A549 (cell line): ENCODE measurements at regions not wholly inside any gene's neighbourhood (a gene's known extent, or its start where the extent isn't known, plus 50 kb on each side); places are given as distances from the start of the nearest gene placed in this dataset.
"Not testable (repeated sequence)": the region's sequence is repeated elsewhere in the genome, so short reads cannot be mapped to it uniquely, and the experiment has no call there.

ENCODE experiments used
- ATAC-seq, 2 experiments: fragments of 200-7000 bp in 1 of 2; fragments of >200 bp in 1 of 2; cut with Nextera tagmentation in 1 of 2; cut with Tn5 transposase in 1 of 2; 3 replicates each; pipeline versions ENCODE4 v1.8.0 to v1.9.1; 2018 to 2020; ENCODE audit warnings: mild to moderate bottlenecking in 1 of 2, moderate library complexity in 1 of 2
- CTCF ChIA-PET: fragments of 300-600 bp; sonication (Branson Sonifier 250); formaldehyde crosslinking; extraction: SDS; loops from one replicate; lab custom pipeline; 2021; ENCODE audit warnings: antibody characterized with exemption, inconsistent platforms; lab: Yijun Ruan, JAX
- POLR2A ChIA-PET: fragments of 350-600 bp; formaldehyde crosslinking; extraction: SDS; loops from one replicate; lab custom pipeline; 2021; ENCODE audit warnings: antibody characterized with exemption, inconsistent platforms; lab: Yijun Ruan, JAX
- DNase-seq, 2 experiments: peaks; one replicate each; pipeline versions ENCODE4 v3.0.0 to v3.0.0-alpha.2; 2011 to 2016; ENCODE audit warnings: low read depth in 1 of 2, low spot score in 1 of 2
- FAIRE-seq: peaks from 2 replicates; lab custom pipeline; 2011; peaks lifted over from hg19 to GRCh38; lab: Jason Lieb, UNC
- H3K27ac ChIP-seq, 2 experiments: fragments of >200 bp; sonication (Bioruptor Twin); formaldehyde crosslinking; 3 replicates each; pipeline ENCODE4 v1.5.1; 2016 to 2017
- H3K4me1 ChIP-seq: fragments of >200 bp; sonication (Bioruptor Twin); formaldehyde crosslinking; 3 replicates; pipeline ENCODE4 v1.6.1; 2016
- H3K4me2 ChIP-seq: fragments of >200 bp; sonication (Bioruptor Twin); formaldehyde crosslinking; 3 replicates; pipeline ENCODE4 v1.6.1; 2016
- H3K4me3 ChIP-seq: fragments of >200 bp; sonication (Bioruptor Twin); formaldehyde crosslinking; 3 replicates; pipeline ENCODE4 v1.5.1; 2016
- H3K9me3 ChIP-seq: fragments of >200 bp; sonication (Bioruptor Twin); formaldehyde crosslinking; 3 replicates; pipeline ENCODE4 v1.6.1; 2016
- CBX2 ChIP-seq: fragments of 200-600 bp; sonication (generic); IDR thresholded peaks from 2 replicates; pipeline ENCODE4 v1.6.1; 2016; ENCODE audit warnings: low read depth, mild to moderate bottlenecking, borderline replicate concordance
- CBX8 ChIP-seq: fragments of 200-600 bp; sonication (generic); IDR thresholded peaks from 2 replicates; pipeline ENCODE4 v1.6.1; 2016
- CHD4 ChIP-seq: fragments of 200-600 bp; sonication (generic); IDR thresholded peaks from 2 replicates; pipeline ENCODE4 v1.6.1; 2016; ENCODE audit warnings: antibody characterized with exemption, mild to moderate bottlenecking, borderline replicate concordance
- CTCF ChIP-seq: fragments of >200 bp; sonication (Bioruptor Twin); formaldehyde crosslinking; IDR thresholded peaks from 3 replicates; pipeline ENCODE4 v1.5.1; 2016
- FOSB ChIP-seq: fragments of 250-450 bp; sonication (Bioruptor Pico); IDR thresholded peaks from 2 replicates; pipeline ENCODE4 v1.5.0; 2020; ENCODE audit warnings: mild to moderate bottlenecking, moderate library complexity
- HOXA7 ChIP-seq: fragments of 250-450 bp; sonication (Bioruptor Pico); IDR thresholded peaks from 2 replicates; pipeline ENCODE4 v1.5.0; 2020; ENCODE audit warnings: mild to moderate bottlenecking, moderate library complexity
- HOXB13 ChIP-seq: fragments of 250-450 bp; sonication (Bioruptor Pico); IDR thresholded peaks from 2 replicates; pipeline ENCODE4 v1.5.0; 2020; ENCODE audit warnings: low read depth, mild to moderate bottlenecking, moderate library complexity
- HOXB5 ChIP-seq: fragments of 250-450 bp; sonication (Bioruptor Pico); IDR thresholded peaks from 2 replicates; pipeline ENCODE4 v1.5.0; 2020; ENCODE audit warnings: mild to moderate bottlenecking, moderate library complexity
- KDM5A ChIP-seq: fragments of 200-600 bp; sonication (generic); IDR thresholded peaks from 2 replicates; pipeline ENCODE4 v1.6.1; 2016; ENCODE audit warnings: antibody characterized with exemption, mild to moderate bottlenecking
- MAFK ChIP-seq: fragments of 450-650 bp; IDR thresholded peaks from 2 replicates; pipeline ENCODE4 v1.6.1; 2014; ENCODE audit not compliant: partially characterized antibody
- PBX3 ChIP-seq: IDR thresholded peaks from 2 replicates; pipeline ENCODE4 v1.6.1; 2012
- POLR2A ChIP-seq: IDR thresholded peaks from 2 replicates; pipeline ENCODE4 v1.6.1; 2012; ENCODE audit warnings: mild to moderate bottlenecking, low read length
- RARB ChIP-seq: fragments of 250-450 bp; sonication (Bioruptor Pico); IDR thresholded peaks from 2 replicates; pipeline ENCODE4 v1.8.0; 2021; ENCODE audit warnings: mild to moderate bottlenecking, moderate library complexity
- TP53 ChIP-seq: fragments of 250-450 bp; sonication (Bioruptor Pico); IDR thresholded peaks from 2 replicates; pipeline ENCODE4 v1.5.0; 2021; ENCODE audit warnings: mild to moderate bottlenecking, moderate library complexity
- ZC3H11A ChIP-seq: fragments of 450-650 bp; IDR thresholded peaks from 2 replicates; pipeline ENCODE4 v1.6.1; 2014; ENCODE audit warnings: antibody characterized with exemption, mild to moderate bottlenecking
- WGBS: methylation state at CpG from one replicate; pipeline ENCODE4 v1.1.6; 2017; ENCODE audit errors: missing lambda C conversion rate; 5-methylcytosine and 5-hydroxymethylcytosine counted together
- TF ChIP-seq, protein P1 (sequence below): fragments of 450-650 bp; IDR thresholded peaks from 2 replicates; pipeline ENCODE4 v1.6.1; 2014; ENCODE audit warnings: antibody characterized with exemption
- TF ChIP-seq, protein P2 (sequence below): fragments of >200 bp; sonication (Bioruptor Twin); formaldehyde crosslinking; IDR thresholded peaks from 2 replicates; pipeline ENCODE4 v1.6.1; 2016

DNA sequence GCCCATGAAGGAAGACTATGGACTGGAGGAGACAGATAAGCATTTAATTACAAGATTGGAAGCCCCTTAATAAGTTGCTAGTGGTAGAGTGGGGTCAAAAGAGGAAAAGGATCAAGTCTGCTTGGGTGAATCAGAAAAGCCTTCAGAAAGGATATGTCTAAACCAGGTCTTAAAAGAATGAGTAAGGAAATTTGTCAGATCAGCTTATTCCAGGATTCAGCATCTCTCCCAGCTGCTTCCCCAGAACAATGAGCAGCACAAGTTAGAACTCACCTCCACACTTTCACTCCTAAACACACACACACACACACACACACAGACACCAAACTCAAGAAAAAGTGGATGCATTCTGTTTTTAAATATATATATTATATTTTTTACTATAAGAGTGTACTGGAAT is 166.5 kb downstream of the CPEB2 start:
- H3K4me3 ChIP-seq, result no peak overlapping the region
- no peak for ATAC-seq
- CTCF ChIA-PET, result no interaction called here
- TF ChIP-seq MAFK (peak; percentile 28), CTCF (no peak)
- TF ChIP-seq, all 56 proteins: peak for 1
- POLR2A ChIA-PET, result no interaction called here
- no peak overlapping the region for H3K27ac ChIP-seq
- no peak for DNase-seq
- H3K4me1 ChIP-seq, result no peaks in the 10 kb centered on the region
- no peak for FAIRE-seq
- H3K4me2 ChIP-seq, result no peak overlapping the region
- peaks cover 15% of the 10 kb centered on the region for H3K9me3 ChIP-seq

DNA sequence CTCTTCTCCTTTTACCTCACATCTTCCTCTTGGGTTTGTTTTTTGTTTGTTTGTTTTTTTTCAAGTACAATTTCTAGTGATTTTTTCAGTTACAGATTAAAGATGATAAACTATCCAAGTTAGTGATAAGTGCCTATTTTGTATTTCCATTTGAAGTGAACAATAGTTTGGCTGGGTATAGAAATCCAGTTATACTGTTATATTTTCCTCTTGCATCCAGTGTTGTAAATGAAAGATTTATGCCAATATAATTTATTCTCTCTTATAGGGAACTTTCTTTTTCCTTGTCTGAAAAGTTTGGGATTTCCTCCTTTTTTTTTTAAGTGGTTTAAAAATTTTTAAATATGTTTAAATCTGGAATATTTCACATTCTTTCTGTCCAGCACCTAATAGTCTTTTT is 169.4 kb downstream of the CPEB2 start:
- Histone ChIP-seq H3K4me3 (no peak overlapping the region), H3K4me1 (no peaks in the 10 kb centered on the region), H3K27ac (no peak overlapping the region), H3K4me2 (no peak overlapping the region), H3K9me3 (peaks cover 15% of the 10 kb centered on the region)
- no peak for TF ChIP-seq CBX2
- no peak for TF ChIP-seq TP53 (CRISPR knock-in tag)
- TF ChIP-seq HOXA7, result no peak
- TF ChIP-seq ZC3H11A, result no peak
- TF ChIP-seq, protein P1, sequence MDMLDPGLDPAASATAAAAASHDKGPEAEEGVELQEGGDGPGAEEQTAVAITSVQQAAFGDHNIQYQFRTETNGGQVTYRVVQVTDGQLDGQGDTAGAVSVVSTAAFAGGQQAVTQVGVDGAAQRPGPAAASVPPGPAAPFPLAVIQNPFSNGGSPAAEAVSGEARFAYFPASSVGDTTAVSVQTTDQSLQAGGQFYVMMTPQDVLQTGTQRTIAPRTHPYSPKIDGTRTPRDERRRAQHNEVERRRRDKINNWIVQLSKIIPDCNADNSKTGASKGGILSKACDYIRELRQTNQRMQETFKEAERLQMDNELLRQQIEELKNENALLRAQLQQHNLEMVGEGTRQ, result no peak
- no peak for TF ChIP-seq RARB (CRISPR knock-in tag)
- no peak for TF ChIP-seq CTCF
- no peak for TF ChIP-seq POLR2A
- TF ChIP-seq FOSB, result no peak
- TF ChIP-seq KDM5A, result no peak
- TF ChIP-seq, protein P2, sequence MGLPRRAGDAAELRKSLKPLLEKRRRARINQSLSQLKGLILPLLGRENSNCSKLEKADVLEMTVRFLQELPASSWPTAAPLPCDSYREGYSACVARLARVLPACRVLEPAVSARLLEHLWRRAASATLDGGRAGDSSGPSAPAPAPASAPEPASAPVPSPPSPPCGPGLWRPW, result no peak
- TF ChIP-seq CBX8, result no peak
- no peak for TF ChIP-seq CHD4
- ChIA-PET POLR2A (no interaction called here), CTCF (interaction anchor here (2.0 kb wide), 1 partner anchor 10 kb away, joined by 7 read pairs; no protein-coding TSS in a partner anchor)
- no peak for ATAC-seq
- no peak for DNase-seq
- FAIRE-seq, result no peak

GRCh38 chr4:15173251-15173650 is 171.0 kb downstream of the CPEB2 start:
- FAIRE-seq, result no peak
- ChIA-PET CTCF (no interaction called here), POLR2A (no interaction called here)
- ATAC-seq, result no peak
- no peaks in the 10 kb centered on the region for H3K4me1 ChIP-seq
- no peak for TF ChIP-seq POLR2A
- TF ChIP-seq, protein P2, result no peak
- TF ChIP-seq PBX3, result no peak
- no peak for TF ChIP-seq HOXB13 (CRISPR knock-in tag)
- no peak for TF ChIP-seq HOXB5
- TF ChIP-seq HOXA7, result no peak
- no peak overlapping the region for H3K27ac ChIP-seq
- no peak overlapping the region for H3K4me2 ChIP-seq
- H3K9me3 ChIP-seq, result peaks cover 15% of the 10 kb centered on the region
- WGBS, result 87% methylated on average over 4 of the region's 4 CpGs
- no peak overlapping the region for H3K4me3 ChIP-seq
- DNase-seq, result no peak

GRCh38 chr4:15174168-15174567 is 171.9 kb downstream of the CPEB2 start:
- CTCF ChIA-PET, ATAC-seq, DNase-seq, FAIRE-seq, H3K4me1 ChIP-seq, POLR2A ChIA-PET, H3K27ac ChIP-seq, H3K4me3 ChIP-seq, H3K4me2 ChIP-seq: not testable (repeated sequence)
- WGBS, result 35% methylated on average over 11 of the region's 16 CpGs
- H3K9me3 ChIP-seq, result peaks cover 15% of the 10 kb centered on the region

DNA sequence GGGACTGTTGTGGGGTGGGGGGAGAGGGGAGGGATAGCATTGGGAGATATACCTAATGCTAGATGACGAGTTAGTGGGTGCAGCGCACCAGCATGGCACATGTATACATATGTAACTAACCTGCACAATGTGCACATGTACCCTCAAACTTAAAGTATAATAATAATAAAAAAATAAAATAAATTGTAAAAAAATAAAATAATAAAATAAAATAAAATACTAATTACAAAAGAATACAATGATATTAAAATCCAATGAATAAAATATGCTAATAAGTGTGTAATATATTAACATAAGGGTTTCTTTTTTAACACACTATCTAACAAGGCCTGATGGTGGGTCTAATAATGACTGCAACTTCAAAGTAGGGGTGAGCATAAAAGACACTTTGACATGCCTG is 177.6 kb downstream of the CPEB2 start:
- H3K4me3 ChIP-seq, H3K4me1 ChIP-seq, H3K4me2 ChIP-seq, DNase-seq, CTCF ChIA-PET, POLR2A ChIA-PET, FAIRE-seq, ATAC-seq, H3K27ac ChIP-seq, H3K9me3 ChIP-seq: not testable (repeated sequence)
- 55% methylated on average over 2 of the region's 2 CpGs for WGBS
